Loucy (cell line): ENCODE measurements at regions not wholly inside any gene's neighbourhood (a gene's known extent, or its start where the extent isn't known, plus 50 kb on each side); places are given as distances from the start of the nearest gene placed in this dataset.

Experiments
- H2AFZ ChIP-seq: fragments of 200-600 bp; sonication (generic); 2 replicates; pipeline ENCODE4 v1.6.0; 2016; ENCODE audit warnings: antibody characterized with exemption, mild to moderate bottlenecking, low read length, moderate library complexity
- H3F3A ChIP-seq: fragments of 200-600 bp; 2 replicates; pipeline ENCODE4 v1.6.0; 2016; ENCODE audit warnings: antibody characterized with exemption, low read depth, mild to moderate bottlenecking
- H3K27me3 ChIP-seq: fragments of 200-600 bp; sonication (generic); 2 replicates; pipeline ENCODE4 v1.6.1; 2014; ENCODE audit warnings: low read length, mild to moderate bottlenecking; ENCODE audit not compliant: insufficient read depth, poor library complexity, severe bottlenecking
- H3K36me3 ChIP-seq: fragments of 200-600 bp; sonication (generic); 2 replicates; pipeline ENCODE4 v1.6.1; 2016; ENCODE audit warnings: low read length; ENCODE audit not compliant: insufficient read depth
- H3K4me1 ChIP-seq: fragments of 200-600 bp; sonication (generic); 2 replicates; pipeline ENCODE4 v1.5.1; 2014; ENCODE audit warnings: low read length, mild to moderate bottlenecking; ENCODE audit not compliant: insufficient read depth, poor library complexity, severe bottlenecking
- H3K4me2 ChIP-seq: fragments of 200-600 bp; sonication (generic); 2 replicates; pipeline ENCODE4 v1.6.0; 2014; ENCODE audit warnings: antibody characterized with exemption, low read length, low read depth, mild to moderate bottlenecking; ENCODE audit not compliant: poor library complexity, severe bottlenecking
- H3K4me3 ChIP-seq: fragments of 200-600 bp; sonication (generic); 2 replicates; pipeline ENCODE4 v1.5.1; 2014; ENCODE audit warnings: low read length, mild to moderate bottlenecking, mixed read lengths; ENCODE audit not compliant: poor library complexity, severe bottlenecking
- H3K79me2 ChIP-seq: fragments of 200-600 bp; sonication (generic); 2 replicates; pipeline ENCODE4 v1.6.1; 2014; ENCODE audit warnings: low read length; ENCODE audit not compliant: insufficient read depth
- H3K9ac ChIP-seq: fragments of 200-600 bp; sonication (generic); 2 replicates; pipeline ENCODE4 v1.6.0; 2014; ENCODE audit warnings: mild to moderate bottlenecking, low read depth, low read length, moderate library complexity; ENCODE audit not compliant: poor library complexity, severe bottlenecking
- H3K9me2 ChIP-seq: fragments of 200-600 bp; sonication (generic); replicated peaks from 2 replicates; pipeline ENCODE4 v1.6.1; 2016; ENCODE audit warnings: low read depth, low read length, mixed read lengths
- H3K9me3 ChIP-seq: fragments of 200-600 bp; sonication (generic); 2 replicates; pipeline ENCODE4 v1.6.1; 2014; ENCODE audit warnings: mild to moderate bottlenecking, antibody characterized with exemption, low read length, low read depth; ENCODE audit not compliant: insufficient read depth
- H4K20me1 ChIP-seq: fragments of 200-600 bp; sonication (generic); 2 replicates; pipeline ENCODE4 v1.6.0; 2014; ENCODE audit warnings: antibody characterized with exemption, low read length, mild to moderate bottlenecking; ENCODE audit not compliant: insufficient read depth, poor library complexity, severe bottlenecking
- EZH2phosphoT487 ChIP-seq: fragments of 200-600 bp; IDR thresholded peaks from 2 replicates; pipeline ENCODE4 v1.6.1; 2018; ENCODE audit warnings: antibody characterized with exemption, mild to moderate bottlenecking, moderate library complexity, borderline replicate concordance
- TF ChIP-seq, protein P1 (sequence below): fragments of 200-600 bp; sonication (generic); conservative IDR thresholded peaks from 2 replicates; pipeline ENCODE4 v1.5.1; 2014; ENCODE audit warnings: mild to moderate bottlenecking, antibody characterized with exemption, low read length

DNA sequence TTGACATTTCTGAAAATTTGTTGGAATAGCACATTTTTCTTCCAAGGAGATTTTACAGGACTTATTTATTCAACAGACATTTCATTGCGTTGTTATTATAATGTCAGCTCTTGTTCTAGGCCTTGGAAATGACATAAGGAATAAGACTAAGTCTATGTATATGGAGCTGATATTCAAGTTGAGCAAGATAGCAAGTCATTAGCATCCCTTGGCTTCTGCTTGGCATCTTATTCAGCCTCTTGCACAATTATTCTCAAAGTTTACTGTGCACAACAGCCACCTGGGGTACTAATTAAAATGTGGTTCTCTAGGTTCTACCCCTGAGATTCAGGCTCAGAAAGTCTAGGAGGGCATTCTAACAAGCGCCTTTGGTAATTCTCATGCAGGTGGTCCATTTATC, 304.8 kb upstream of the DDI1 start:
- no peaks in the 10 kb centered on the region for H3F3A ChIP-seq
- no peaks in the 10 kb centered on the region for H4K20me1 ChIP-seq
- H3K4me2 ChIP-seq: no peak overlapping the region
- no peak overlapping the region for H3K4me3 ChIP-seq
- H3K36me3 ChIP-seq: no peaks in the 10 kb centered on the region
- TF ChIP-seq EZH2phosphoT487: no peak
- TF ChIP-seq, protein P1, sequence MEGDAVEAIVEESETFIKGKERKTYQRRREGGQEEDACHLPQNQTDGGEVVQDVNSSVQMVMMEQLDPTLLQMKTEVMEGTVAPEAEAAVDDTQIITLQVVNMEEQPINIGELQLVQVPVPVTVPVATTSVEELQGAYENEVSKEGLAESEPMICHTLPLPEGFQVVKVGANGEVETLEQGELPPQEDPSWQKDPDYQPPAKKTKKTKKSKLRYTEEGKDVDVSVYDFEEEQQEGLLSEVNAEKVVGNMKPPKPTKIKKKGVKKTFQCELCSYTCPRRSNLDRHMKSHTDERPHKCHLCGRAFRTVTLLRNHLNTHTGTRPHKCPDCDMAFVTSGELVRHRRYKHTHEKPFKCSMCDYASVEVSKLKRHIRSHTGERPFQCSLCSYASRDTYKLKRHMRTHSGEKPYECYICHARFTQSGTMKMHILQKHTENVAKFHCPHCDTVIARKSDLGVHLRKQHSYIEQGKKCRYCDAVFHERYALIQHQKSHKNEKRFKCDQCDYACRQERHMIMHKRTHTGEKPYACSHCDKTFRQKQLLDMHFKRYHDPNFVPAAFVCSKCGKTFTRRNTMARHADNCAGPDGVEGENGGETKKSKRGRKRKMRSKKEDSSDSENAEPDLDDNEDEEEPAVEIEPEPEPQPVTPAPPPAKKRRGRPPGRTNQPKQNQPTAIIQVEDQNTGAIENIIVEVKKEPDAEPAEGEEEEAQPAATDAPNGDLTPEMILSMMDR: no peak
- peaks cover 11% of the 10 kb centered on the region for H3K4me1 ChIP-seq
- H3K79me2 ChIP-seq: no peaks in the 10 kb centered on the region
- no peaks in the 10 kb centered on the region for H3K9me2 ChIP-seq
- H3K9ac ChIP-seq: no peak overlapping the region
- H2AFZ ChIP-seq: no peak overlapping the region
- H3K9me3 ChIP-seq: peaks cover 11% of the 10 kb centered on the region; the same call in 1 of the 2 replicates
- no peaks in the 10 kb centered on the region for H3K27me3 ChIP-seq

DNA sequence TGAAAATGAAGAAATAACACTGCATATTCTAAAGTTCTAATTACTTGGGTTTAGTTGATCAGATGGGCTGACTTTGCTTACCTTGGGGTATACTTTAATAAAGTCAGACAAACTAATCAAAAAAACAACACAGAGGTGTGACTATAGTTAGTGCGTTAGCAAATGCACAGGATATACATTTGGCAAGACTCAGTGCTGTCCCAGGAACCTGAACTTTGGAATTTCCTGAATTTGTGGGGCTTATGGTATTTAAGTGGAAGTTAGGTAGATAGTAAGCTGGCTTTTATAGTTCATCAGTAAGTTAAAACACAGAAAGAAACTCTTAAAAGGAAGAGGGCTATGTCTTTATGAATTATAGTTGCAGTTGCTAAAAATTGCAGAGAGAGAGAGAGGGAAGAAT, 302.6 kb upstream of the DDI1 start:
- no peaks in the 10 kb centered on the region for H3K27me3 ChIP-seq
- H3F3A ChIP-seq: no peaks in the 10 kb centered on the region
- no peak overlapping the region for H3K4me2 ChIP-seq
- H3K9me3 ChIP-seq: no peaks in the 10 kb centered on the region
- H2AFZ ChIP-seq: no peak overlapping the region
- H3K36me3 ChIP-seq: no peaks in the 10 kb centered on the region
- no peaks in the 10 kb centered on the region for H3K79me2 ChIP-seq
- no peak for TF ChIP-seq EZH2phosphoT487
- TF ChIP-seq, protein P1: no peak
- no peaks in the 10 kb centered on the region for H4K20me1 ChIP-seq
- H3K9ac ChIP-seq: no peak overlapping the region
- H3K4me1 ChIP-seq: peaks cover 11% of the 10 kb centered on the region
- no peaks in the 10 kb centered on the region for H3K9me2 ChIP-seq
- no peak overlapping the region for H3K4me3 ChIP-seq

DNA sequence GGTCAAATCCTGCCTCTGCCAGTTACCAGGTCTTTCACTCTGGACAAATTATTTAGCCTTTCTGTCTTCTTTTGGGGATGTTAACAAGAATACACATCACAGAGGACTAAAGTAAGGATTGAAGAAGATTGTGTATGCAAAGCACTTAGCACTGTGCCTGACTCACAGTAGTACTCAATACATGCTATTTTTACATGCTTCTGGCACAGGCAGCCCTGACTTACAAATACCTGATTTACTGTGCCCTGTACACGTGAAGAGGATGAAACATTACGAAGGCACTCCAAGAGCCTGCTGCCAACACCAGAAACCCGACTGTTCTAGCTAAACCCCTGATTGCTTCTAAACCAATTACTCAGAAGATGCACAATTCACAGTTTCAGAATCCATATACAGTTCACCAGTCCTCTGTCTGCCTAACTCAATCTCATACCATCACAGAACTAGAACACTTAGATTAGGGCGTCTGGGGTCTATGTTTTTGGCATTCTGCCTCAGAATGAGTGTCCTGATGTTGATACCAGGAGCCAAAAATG, 300.9 kb upstream of the DDI1 start:
- H3K36me3 ChIP-seq: no peaks in the 10 kb centered on the region
- TF ChIP-seq EZH2phosphoT487: no peak
- TF ChIP-seq, protein P1: no peak
- no peaks in the 10 kb centered on the region for H3K9me3 ChIP-seq
- H2AFZ ChIP-seq: no peak overlapping the region
- no peaks in the 10 kb centered on the region for H4K20me1 ChIP-seq
- H3K4me1 ChIP-seq: no peaks in the 10 kb centered on the region
- no peak overlapping the region for H3K4me3 ChIP-seq
- H3K79me2 ChIP-seq: no peaks in the 10 kb centered on the region
- H3F3A ChIP-seq: no peaks in the 10 kb centered on the region
- no peak overlapping the region for H3K4me2 ChIP-seq
- H3K9ac ChIP-seq: no peak overlapping the region
- H3K27me3 ChIP-seq: no peaks in the 10 kb centered on the region
- no peaks in the 10 kb centered on the region for H3K9me2 ChIP-seq
